ENCODE measurements at regions not wholly inside any gene's neighbourhood (a gene's known extent, or its start where the extent isn't known, plus 50 kb on each side); places are given as distances from the start of the nearest gene placed in this dataset.

GRCh38 chr19:28610731-28611130 lies 602.2 kb downstream of the UQCRFS1 start:
- no peak for DNase-seq (ENCODE audit: low read depth)
- TF ChIP-seq CTCF (IDR thresholded peaks at IDR 0.05; ENCODE audit: insufficient read depth, low read depth, low read length), result no peak
- Histone ChIP-seq H3K4me3 (ENCODE audit: low read depth, low read length) (no peak overlapping the region), H3K27me3 (ENCODE audit: control insufficient read depth, insufficient read depth, low read length) (no peaks in the 10 kb centered on the region), H3K36me3 (ENCODE audit: control insufficient read depth, insufficient read depth, low read length) (no peaks in the 10 kb centered on the region)
- POLR2A ChIA-PET, result no interaction called here
- CTCF ChIA-PET, result no interaction called here

GRCh38 chr19:28609944-28610343 lies 603.0 kb downstream of the UQCRFS1 start:
- no peak for DNase-seq (ENCODE audit: low read depth)
- POLR2A ChIA-PET, result no interaction called here
- no peaks in the 10 kb centered on the region for H3K27me3 ChIP-seq (ENCODE audit: control insufficient read depth, insufficient read depth, low read length)
- CTCF ChIA-PET, result no interaction called here
- H3K36me3 ChIP-seq (ENCODE audit: control insufficient read depth, insufficient read depth, low read length), result no peaks in the 10 kb centered on the region
- H3K4me3 ChIP-seq (ENCODE audit: low read depth, low read length), result no peak overlapping the region
- TF ChIP-seq CTCF (IDR thresholded peaks at IDR 0.05; ENCODE audit: insufficient read depth, low read depth, low read length), result no peak

GRCh38 chr19:28609091-28609755 lies 603.7 kb downstream of the UQCRFS1 start:
- no peaks in the 10 kb centered on the region for H3K36me3 ChIP-seq (ENCODE audit: control insufficient read depth, insufficient read depth, low read length)
- H3K4me3 ChIP-seq (ENCODE audit: low read depth, low read length), result no peak overlapping the region
- no peak for TF ChIP-seq CTCF (IDR thresholded peaks at IDR 0.05; ENCODE audit: insufficient read depth, low read depth, low read length)
- no peaks in the 10 kb centered on the region for H3K27me3 ChIP-seq (ENCODE audit: control insufficient read depth, insufficient read depth, low read length)
- DNase-seq (ENCODE audit: low read depth), result no peak
- POLR2A ChIA-PET, result no interaction called here
- CTCF ChIA-PET, result no interaction called here

DNA sequence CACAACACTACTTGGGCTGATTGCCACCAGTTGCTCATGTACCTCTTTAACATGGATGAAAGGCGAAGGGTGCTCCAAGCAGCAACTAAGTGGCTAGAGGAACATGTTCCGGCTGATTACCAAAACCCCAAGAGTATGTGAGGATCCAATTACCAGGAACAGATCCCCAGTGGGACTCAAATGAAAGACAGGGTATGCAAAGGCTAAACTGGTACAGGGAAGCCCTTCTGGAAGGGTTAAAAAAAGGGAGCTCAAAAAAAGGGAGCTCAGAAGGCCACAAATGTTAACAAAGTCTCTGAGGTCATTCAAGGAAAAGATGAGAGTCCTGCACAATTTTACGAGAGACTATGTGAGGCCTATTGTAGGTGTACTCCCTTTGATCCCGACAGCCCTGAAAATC lies 604.7 kb downstream of the UQCRFS1 start:
- Histone ChIP-seq H3K4me3 (ENCODE audit: low read depth, low read length) (no peak overlapping the region), H3K27me3 (ENCODE audit: control insufficient read depth, insufficient read depth, low read length) (no peaks in the 10 kb centered on the region), H3K36me3 (ENCODE audit: control insufficient read depth, insufficient read depth, low read length) (no peaks in the 10 kb centered on the region)
- POLR2A ChIA-PET, result no interaction called here
- TF ChIP-seq CTCF (IDR thresholded peaks at IDR 0.05; ENCODE audit: insufficient read depth, low read depth, low read length), result no peak
- CTCF ChIA-PET, result no interaction called here
- no peak for DNase-seq (ENCODE audit: low read depth)

DNA sequence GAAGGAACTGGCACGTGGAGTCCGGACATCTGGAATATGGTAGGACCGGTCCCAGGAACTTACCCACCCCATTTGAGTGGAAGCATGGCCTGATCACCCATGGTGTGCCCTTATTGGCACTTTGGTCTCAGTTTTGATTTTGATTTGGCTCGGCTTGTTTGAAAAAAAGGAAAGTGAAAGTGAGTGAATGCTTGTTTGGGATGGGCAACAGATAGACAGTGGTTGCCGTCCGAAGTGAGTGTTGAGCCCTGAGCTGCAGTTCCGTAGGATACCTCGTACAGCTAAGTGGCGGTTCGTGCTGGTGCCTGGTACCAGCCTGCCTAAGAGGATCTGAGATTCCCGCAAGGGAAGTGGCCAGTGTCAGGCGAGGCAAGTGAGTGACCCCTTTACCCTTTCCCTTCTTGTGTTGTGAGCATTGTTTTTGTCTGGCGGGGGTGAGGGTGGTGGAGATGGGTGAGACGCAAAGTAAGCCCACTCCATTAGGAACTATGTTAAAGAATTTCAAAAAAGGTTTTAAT lies 605.8 kb downstream of the UQCRFS1 start:
- no peak for TF ChIP-seq CTCF (IDR thresholded peaks at IDR 0.05; ENCODE audit: insufficient read depth, low read depth, low read length)
- DNase-seq (ENCODE audit: low read depth), result no peak
- POLR2A ChIA-PET, result no interaction called here
- H3K36me3 ChIP-seq (ENCODE audit: control insufficient read depth, insufficient read depth, low read length), result no peaks in the 10 kb centered on the region
- H3K27me3 ChIP-seq (ENCODE audit: control insufficient read depth, insufficient read depth, low read length), result no peaks in the 10 kb centered on the region
- no peak overlapping the region for H3K4me3 ChIP-seq (ENCODE audit: low read depth, low read length)
- CTCF ChIA-PET, result no interaction called here

Data from BJ (cell line).